Endothelial cell of umbilical vein (primary cell): ENCODE measurements at regions not wholly inside any gene's neighbourhood (a gene's known extent, or its start where the extent isn't known, plus 50 kb on each side); places are given as distances from the start of the nearest gene placed in this dataset.

ENCODE experiments used
- CTCF ChIP-seq, 2 donors: IDR thresholded peaks; 1 replicate in 1 of 2; 2 replicates in 1 of 2; pipeline ENCODE4 v1.5.1; 2011; ENCODE audit warnings: low read length in 2 of 2, mild to moderate bottlenecking in 2 of 2, moderate library complexity in 2 of 2, control low read depth in 1 of 2, inconsistent platforms in 1 of 2, low read depth in 1 of 2; ENCODE audit not compliant: insufficient read depth in 1 of 2; ENCODE audit errors: extremely low read depth in 1 of 2
- EZH2 ChIP-seq: IDR thresholded peaks from 2 replicates; pipeline ENCODE4 v1.6.1; 2012; ENCODE audit warnings: borderline replicate concordance, low read depth, mild to moderate bottlenecking, moderate library complexity, low read length, inconsistent platforms; ENCODE audit not compliant: severe bottlenecking
- POLR2A ChIP-seq: IDR thresholded peaks from 2 replicates; pipeline ENCODE4 v1.6.1; 2012; ENCODE audit warnings: low read depth, mild to moderate bottlenecking, control low read depth, low read length

GRCh38 chr3:81932681-81933080, 171.2 kb upstream of the GBE1 start:
- no peak for TF ChIP-seq CTCF (IDR thresholded peaks at IDR 0.05; ENCODE audit: extremely low read depth in 1 of 2, insufficient read depth in 1 of 2, low read depth in 1 of 2, low read length in 2 of 2)
- no peak for TF ChIP-seq POLR2A
- no peak for TF ChIP-seq EZH2
